ENCODE measurements at regions not wholly inside any gene's neighbourhood (a gene's known extent, or its start where the extent isn't known, plus 50 kb on each side); places are given as distances from the start of the nearest gene placed in this dataset.
"Not testable (repeated sequence)": the region's sequence is repeated elsewhere in the genome, so short reads cannot be mapped to it uniquely, and the experiment has no call there.

GRCh38 chr5:93213111-93213794, 367.8 kb downstream of the NR2F1-AS1 start:
- not testable (repeated sequence) for DNase-seq

- DNase-seq = peak; percentile 96
Observed at GRCh38 chr5:93209476-93209875, 371.5 kb downstream of the NR2F1-AS1 start.

- no peak for DNase-seq
Observed at GRCh38 chr5:93208141-93208751, 372.8 kb downstream of the NR2F1-AS1 start.

- no peak for DNase-seq
Observed at GRCh38 chr5:93206203-93206602, 374.8 kb downstream of the NR2F1-AS1 start.

GRCh38 chr5:93201061-93201460, 380.0 kb downstream of the NR2F1-AS1 start:
- DNase-seq = no peak

- DNase-seq = no peak
Observed at GRCh38 chr5:93196986-93197385, 384.0 kb downstream of the NR2F1-AS1 start.

- DNase-seq = no peak
Observed at GRCh38 chr5:93193431-93194347, 387.3 kb downstream of the NR2F1-AS1 start.

- no peak for DNase-seq
Observed at GRCh38 chr5:93192683-93193082, 388.3 kb downstream of the NR2F1-AS1 start.

GRCh38 chr5:93192087-93192486, 388.9 kb downstream of the NR2F1-AS1 start:
- no peak for DNase-seq

- no peak for DNase-seq
Observed at GRCh38 chr5:93191035-93191817, 389.8 kb downstream of the NR2F1-AS1 start.

- DNase-seq = no peak
Observed at GRCh38 chr5:93189707-93190120, 391.3 kb downstream of the NR2F1-AS1 start.

GRCh38 chr5:93188876-93189485, 392.0 kb downstream of the NR2F1-AS1 start:
- DNase-seq = no peak

- DNase-seq = no peak
Observed at GRCh38 chr5:93186076-93186682, 394.8 kb downstream of the NR2F1-AS1 start.

GRCh38 chr5:93184041-93184440, 397.0 kb downstream of the NR2F1-AS1 start:
- no peak for DNase-seq

GRCh38 chr5:93179466-93179865, 401.6 kb downstream of the NR2F1-AS1 start:
- DNase-seq = no peak

GRCh38 chr5:93174930-93175329, 406.1 kb downstream of the NR2F1-AS1 start:
- DNase-seq = no peak

GRCh38 chr5:93165559-93165958, 415.5 kb downstream of the NR2F1-AS1 start:
- DNase-seq = no peak

- peak; percentile 53 for DNase-seq
Observed at GRCh38 chr5:93164690-93165089, 416.3 kb downstream of the NR2F1-AS1 start.

- DNase-seq = peak; percentile 68
Observed at GRCh38 chr5:93163010-93163663, 417.9 kb downstream of the NR2F1-AS1 start.

- DNase-seq = peak; percentile 18
Observed at GRCh38 chr5:93161661-93162654, 419.1 kb downstream of the NR2F1-AS1 start.
